Transverse colon (tissue), 4 donors: ENCODE measurements at regions not wholly inside any gene's neighbourhood (a gene's known extent, or its start where the extent isn't known, plus 50 kb on each side); places are given as distances from the start of the nearest gene placed in this dataset.

Experiments
- EP300 ChIP-seq: sonication (generic); formaldehyde crosslinking; IDR thresholded peaks from one replicate; pipeline ENCODE4 v1.6.1; 2017; ENCODE audit warnings: antibody characterized with exemption, low read depth
- POLR2A ChIP-seq: fragments of 450-650 bp; IDR thresholded peaks from one replicate; pipeline ENCODE4 v1.6.1; 2016; ENCODE audit warnings: antibody characterized with exemption, mild to moderate bottlenecking, moderate library complexity
- POLR2AphosphoS5 ChIP-seq, 3 donors: sonication (generic); formaldehyde crosslinking; IDR thresholded peaks; one replicate each; pipeline ENCODE4 v1.6.1; 2016; ENCODE audit warnings: antibody characterized with exemption in 3 of 3
- TF ChIP-seq, protein P1 (sequence below), 5 experiments: fragments of 200-600 bp in 3 of 5; fragments of 450-650 bp in 2 of 5; sonication (generic) in 3 of 5; IDR thresholded peaks; 1 replicate in 2 of 5; 2 replicates in 3 of 5; pipeline ENCODE4 v1.5.1; 2016 to 2017; ENCODE audit warnings: antibody characterized with exemption in 5 of 5, inconsistent platforms in 3 of 5, mild to moderate bottlenecking in 2 of 5, moderate library complexity in 1 of 5

DNA sequence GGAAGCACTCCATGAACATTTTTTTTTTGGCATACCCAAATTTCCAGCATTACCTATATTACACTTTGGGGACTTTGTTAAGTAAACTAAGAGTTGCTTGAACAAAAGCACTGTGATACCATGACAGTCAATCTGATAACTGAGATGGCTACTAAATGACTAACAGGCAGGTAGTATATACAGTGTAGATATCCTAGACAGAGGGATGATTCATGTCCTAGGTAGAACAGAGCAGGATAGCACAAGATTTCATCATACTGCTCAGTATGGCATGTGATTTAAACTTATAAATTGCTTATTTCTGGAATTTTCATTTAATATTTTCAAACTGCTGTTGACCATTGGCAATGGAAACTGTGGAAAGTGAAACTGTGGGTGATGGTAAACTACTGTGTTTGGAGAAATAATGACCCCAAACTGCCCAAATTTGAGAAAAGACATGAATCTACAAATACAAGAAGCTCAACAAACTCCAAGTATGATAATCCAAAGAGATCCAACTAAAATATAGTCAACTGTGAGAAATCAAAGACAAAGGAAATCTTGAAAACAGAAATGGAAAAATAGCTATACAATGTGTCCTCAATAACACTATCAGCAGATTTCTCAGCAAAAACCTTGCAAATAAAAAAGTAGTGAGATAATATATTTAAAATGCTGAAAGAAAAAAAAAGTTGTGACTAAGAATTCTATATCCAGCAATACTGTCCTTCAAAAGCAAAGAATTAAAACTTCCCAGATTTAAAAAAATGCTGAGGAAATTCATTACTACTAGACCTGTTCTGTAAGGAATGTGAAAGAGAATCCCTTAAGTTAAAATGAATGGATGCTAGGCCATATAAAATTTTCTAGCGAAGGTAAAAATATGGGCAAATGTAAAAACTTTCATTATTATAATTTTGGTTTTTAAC, 410.4 kb downstream of the DUSP10 start:
- TF ChIP-seq, protein P1, sequence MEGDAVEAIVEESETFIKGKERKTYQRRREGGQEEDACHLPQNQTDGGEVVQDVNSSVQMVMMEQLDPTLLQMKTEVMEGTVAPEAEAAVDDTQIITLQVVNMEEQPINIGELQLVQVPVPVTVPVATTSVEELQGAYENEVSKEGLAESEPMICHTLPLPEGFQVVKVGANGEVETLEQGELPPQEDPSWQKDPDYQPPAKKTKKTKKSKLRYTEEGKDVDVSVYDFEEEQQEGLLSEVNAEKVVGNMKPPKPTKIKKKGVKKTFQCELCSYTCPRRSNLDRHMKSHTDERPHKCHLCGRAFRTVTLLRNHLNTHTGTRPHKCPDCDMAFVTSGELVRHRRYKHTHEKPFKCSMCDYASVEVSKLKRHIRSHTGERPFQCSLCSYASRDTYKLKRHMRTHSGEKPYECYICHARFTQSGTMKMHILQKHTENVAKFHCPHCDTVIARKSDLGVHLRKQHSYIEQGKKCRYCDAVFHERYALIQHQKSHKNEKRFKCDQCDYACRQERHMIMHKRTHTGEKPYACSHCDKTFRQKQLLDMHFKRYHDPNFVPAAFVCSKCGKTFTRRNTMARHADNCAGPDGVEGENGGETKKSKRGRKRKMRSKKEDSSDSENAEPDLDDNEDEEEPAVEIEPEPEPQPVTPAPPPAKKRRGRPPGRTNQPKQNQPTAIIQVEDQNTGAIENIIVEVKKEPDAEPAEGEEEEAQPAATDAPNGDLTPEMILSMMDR (IDR thresholded peaks at IDR 0.05): no peak
- TF ChIP-seq POLR2A (no peak), POLR2AphosphoS5 (IDR thresholded peaks at IDR 0.05) (no peak), EP300 (no peak)
